ENCODE measurements at regions not wholly inside any gene's neighbourhood (a gene's known extent, or its start where the extent isn't known, plus 50 kb on each side); places are given as distances from the start of the nearest gene placed in this dataset.

DNA sequence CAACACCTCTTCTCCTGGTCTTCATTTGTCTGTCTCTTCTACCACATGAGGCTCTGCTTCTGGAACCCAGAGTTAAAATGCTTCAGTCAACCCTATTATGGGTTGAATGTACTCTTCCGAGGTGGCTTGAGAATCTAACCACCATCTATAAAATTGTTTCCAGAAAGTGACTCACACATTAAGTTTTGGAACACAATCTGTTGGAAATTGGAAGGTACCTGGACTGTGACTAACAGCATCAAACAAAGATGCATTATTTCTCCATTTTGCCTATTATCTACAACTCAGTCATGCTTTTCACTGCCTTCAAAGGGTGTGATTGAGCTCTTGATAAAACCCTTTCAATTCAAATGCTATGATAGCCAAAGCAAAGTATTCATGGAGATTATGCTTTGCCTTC lies 499.0 kb upstream of the SEMA6D start:
- Histone ChIP-seq H3K9me3 (no peaks in the 10 kb centered on the region), H3K9ac (ENCODE audit: low read depth in 2 of 2, low read length in 2 of 2) (no peak overlapping the region), H3K27ac (no peak overlapping the region), H3K27me3 (no peaks in the 10 kb centered on the region), H3K36me3 (no peaks in the 10 kb centered on the region), H3K4me1 (no peaks in the 10 kb centered on the region), H3K4me3 (no peak overlapping the region)
- DNase-seq, result no peak
- intact Hi-C loops (cut with DNase I), result no loop called here
- TF ChIP-seq, protein P1, sequence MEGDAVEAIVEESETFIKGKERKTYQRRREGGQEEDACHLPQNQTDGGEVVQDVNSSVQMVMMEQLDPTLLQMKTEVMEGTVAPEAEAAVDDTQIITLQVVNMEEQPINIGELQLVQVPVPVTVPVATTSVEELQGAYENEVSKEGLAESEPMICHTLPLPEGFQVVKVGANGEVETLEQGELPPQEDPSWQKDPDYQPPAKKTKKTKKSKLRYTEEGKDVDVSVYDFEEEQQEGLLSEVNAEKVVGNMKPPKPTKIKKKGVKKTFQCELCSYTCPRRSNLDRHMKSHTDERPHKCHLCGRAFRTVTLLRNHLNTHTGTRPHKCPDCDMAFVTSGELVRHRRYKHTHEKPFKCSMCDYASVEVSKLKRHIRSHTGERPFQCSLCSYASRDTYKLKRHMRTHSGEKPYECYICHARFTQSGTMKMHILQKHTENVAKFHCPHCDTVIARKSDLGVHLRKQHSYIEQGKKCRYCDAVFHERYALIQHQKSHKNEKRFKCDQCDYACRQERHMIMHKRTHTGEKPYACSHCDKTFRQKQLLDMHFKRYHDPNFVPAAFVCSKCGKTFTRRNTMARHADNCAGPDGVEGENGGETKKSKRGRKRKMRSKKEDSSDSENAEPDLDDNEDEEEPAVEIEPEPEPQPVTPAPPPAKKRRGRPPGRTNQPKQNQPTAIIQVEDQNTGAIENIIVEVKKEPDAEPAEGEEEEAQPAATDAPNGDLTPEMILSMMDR (IDR thresholded peaks at IDR 0.05), result no peak

DNA sequence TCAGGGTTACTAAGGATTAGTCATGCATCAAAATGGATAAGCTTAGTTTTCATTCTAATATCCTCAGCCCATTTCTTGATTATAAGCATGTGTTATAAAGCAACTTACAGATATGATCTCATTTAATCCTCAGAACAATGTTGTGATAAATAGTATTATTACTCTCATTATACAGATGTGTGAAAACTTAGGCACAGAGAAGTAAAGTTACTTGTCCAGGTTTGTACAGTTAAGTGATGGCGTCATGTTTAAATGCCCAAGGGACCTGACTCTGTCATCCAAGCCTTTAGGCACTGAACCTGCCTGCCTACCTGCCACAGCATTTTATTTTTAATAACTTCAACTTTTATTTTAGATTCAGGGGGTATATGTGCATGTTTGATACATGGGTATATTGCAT lies 472.9 kb upstream of the SEMA6D start:
- TF ChIP-seq, protein P1 (IDR thresholded peaks at IDR 0.05), result no peak
- no peaks in the 10 kb centered on the region for H3K4me1 ChIP-seq
- intact Hi-C loops (cut with DNase I), result no loop called here
- no peak overlapping the region for H3K4me3 ChIP-seq
- H3K36me3 ChIP-seq, result no peaks in the 10 kb centered on the region
- H3K9ac ChIP-seq (ENCODE audit: low read depth in 2 of 2, low read length in 2 of 2), result no peak overlapping the region
- no peak overlapping the region for H3K27ac ChIP-seq
- H3K27me3 ChIP-seq, result no peaks in the 10 kb centered on the region
- H3K9me3 ChIP-seq, result no peaks in the 10 kb centered on the region
- DNase-seq, result no peak

DNA sequence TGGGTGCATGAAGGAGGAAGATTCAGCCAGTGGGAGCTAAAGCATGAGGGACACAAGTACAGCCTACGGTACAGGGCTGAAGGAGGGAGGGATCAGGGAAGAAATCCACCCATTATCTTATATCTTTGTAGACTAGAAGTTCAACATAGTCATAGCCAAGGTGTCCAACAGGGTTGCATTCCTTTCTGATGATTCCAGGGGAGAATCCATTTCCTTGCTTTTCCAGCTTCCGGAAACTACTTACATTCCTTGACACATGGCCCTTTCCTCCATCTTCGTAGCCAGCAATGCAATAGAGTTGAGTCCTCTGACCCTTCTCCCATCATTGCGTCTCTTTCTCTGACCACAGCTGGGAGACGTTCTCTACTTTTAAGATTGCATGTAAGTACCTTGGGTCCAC lies 471.0 kb upstream of the SEMA6D start:
- intact Hi-C loops (cut with DNase I), result no loop called here
- Histone ChIP-seq H3K9ac (ENCODE audit: low read depth in 2 of 2, low read length in 2 of 2) (no peak overlapping the region), H3K36me3 (no peaks in the 10 kb centered on the region), H3K4me1 (no peaks in the 10 kb centered on the region), H3K27me3 (no peaks in the 10 kb centered on the region), H3K27ac (no peak overlapping the region), H3K9me3 (no peaks in the 10 kb centered on the region), H3K4me3 (no peak overlapping the region)
- no peak for DNase-seq
- TF ChIP-seq, protein P1 (IDR thresholded peaks at IDR 0.05), result no peak

DNA sequence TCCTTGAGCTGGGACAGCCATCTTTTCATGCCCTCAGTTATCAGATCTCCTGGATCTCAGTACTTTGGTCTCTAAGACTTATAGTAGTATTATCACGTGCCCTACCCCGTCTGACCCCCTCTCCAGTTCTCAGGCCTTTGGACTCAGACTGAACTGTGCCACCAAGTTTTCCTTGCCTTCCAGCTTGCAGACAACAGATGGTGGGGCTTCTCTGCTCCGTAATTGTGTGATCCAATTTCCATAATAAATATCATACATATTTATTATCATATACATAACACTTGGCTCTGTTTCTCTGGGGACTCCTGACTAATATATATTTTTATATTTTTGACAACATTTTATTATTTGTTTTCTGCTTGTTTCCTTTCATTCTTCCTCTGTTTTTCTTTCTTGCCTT lies 458.8 kb upstream of the SEMA6D start:
- H3K27ac ChIP-seq, result no peak overlapping the region
- H3K4me1 ChIP-seq, result no peaks in the 10 kb centered on the region
- no peak for DNase-seq
- intact Hi-C loops (cut with DNase I), result no loop called here
- H3K9ac ChIP-seq (ENCODE audit: low read depth in 2 of 2, low read length in 2 of 2), result no peak overlapping the region
- no peaks in the 10 kb centered on the region for H3K9me3 ChIP-seq
- TF ChIP-seq, protein P1 (IDR thresholded peaks at IDR 0.05), result no peak
- no peaks in the 10 kb centered on the region for H3K27me3 ChIP-seq
- no peaks in the 10 kb centered on the region for H3K36me3 ChIP-seq
- H3K4me3 ChIP-seq, result no peak overlapping the region

DNA sequence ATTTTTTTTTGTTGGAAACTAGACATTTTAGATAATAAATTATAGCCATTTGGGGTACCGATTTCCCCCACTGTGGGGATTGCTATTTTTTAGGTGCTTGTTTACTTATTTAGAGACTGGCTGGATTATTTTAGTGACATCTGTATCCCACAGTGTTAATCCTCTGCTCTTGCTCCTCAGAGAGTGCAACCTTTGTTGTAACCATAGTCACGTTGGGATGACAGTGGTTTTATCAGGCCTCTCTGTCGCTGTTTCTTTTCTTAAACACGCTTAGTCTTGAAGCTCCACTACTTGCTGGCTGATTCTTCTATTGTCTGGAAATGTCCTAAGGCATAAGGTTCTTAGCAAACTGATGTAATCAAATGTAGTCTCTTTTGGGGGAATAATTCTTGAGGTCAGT lies 451.6 kb upstream of the SEMA6D start:
- Histone ChIP-seq H3K27me3 (no peaks in the 10 kb centered on the region), H3K9ac (ENCODE audit: low read depth in 2 of 2, low read length in 2 of 2) (no peak overlapping the region), H3K4me1 (no peaks in the 10 kb centered on the region), H3K27ac (no peak overlapping the region), H3K36me3 (no peaks in the 10 kb centered on the region), H3K4me3 (no peak overlapping the region), H3K9me3 (no peaks in the 10 kb centered on the region)
- intact Hi-C loops (cut with DNase I), result no loop called here
- TF ChIP-seq, protein P1 (IDR thresholded peaks at IDR 0.05), result no peak
- DNase-seq, result no peak

DNA sequence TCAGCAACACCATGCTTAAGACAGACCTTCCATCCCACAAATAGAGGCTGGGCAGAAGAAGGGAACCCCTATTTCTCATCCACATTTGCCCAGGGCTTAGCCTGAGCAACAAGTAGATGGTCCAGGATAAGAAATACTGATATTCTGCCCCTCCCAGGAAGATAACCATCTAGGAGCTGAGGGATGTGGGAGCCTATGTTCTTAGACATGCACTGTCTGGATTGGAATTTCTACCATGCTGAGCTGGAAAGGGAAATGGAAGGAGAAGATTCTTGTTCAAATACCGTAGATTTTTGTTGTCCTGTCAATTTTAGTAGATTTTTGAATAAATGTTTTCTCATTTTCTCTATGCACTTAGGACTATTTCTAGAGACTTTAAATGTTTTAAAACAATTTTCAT lies 450.7 kb upstream of the SEMA6D start:
- Histone ChIP-seq H3K36me3 (no peaks in the 10 kb centered on the region), H3K4me3 (no peak overlapping the region), H3K27me3 (no peaks in the 10 kb centered on the region), H3K27ac (no peak overlapping the region), H3K9ac (ENCODE audit: low read depth in 2 of 2, low read length in 2 of 2) (no peak overlapping the region), H3K9me3 (no peaks in the 10 kb centered on the region), H3K4me1 (no peaks in the 10 kb centered on the region)
- TF ChIP-seq, protein P1 (IDR thresholded peaks at IDR 0.05), result no peak
- intact Hi-C loops (cut with DNase I), result no loop called here
- DNase-seq, result no peak

Data from colonic mucosa (tissue), 4 donors.